ENCODE measurements at regions not wholly inside any gene's neighbourhood (a gene's known extent, or its start where the extent isn't known, plus 50 kb on each side); places are given as distances from the start of the nearest gene placed in this dataset.

- Histone ChIP-seq H3K4me3 (no peak overlapping the region), H3K9me3 (no peaks in the 10 kb centered on the region), H3K27me3 (replicated peaks in 1 of 7) (peaks cover 0 to 6% (median 0%) of the 10 kb centered on the region in 7 donors), H3K36me3 (no peaks in the 10 kb centered on the region), H3K4me1 (no peaks in the 10 kb centered on the region), H3K27ac (no peak overlapping the region)
- 28 to 54% (median 35%) methylated on average over 5 of the region's 5 CpGs for WGBS, 5 donors
- intact Hi-C loops (cut with DNase I; ENCODE audit: low total_unique reads): no loop called here
- TF ChIP-seq CTCF (IDR thresholded peaks at IDR 0.05 in 8 of 11, conservative IDR thresholded peaks at IDR 0.05 in 3 of 11) (no peak), POLR2A (IDR thresholded peaks at IDR 0.05) (no peak), POLR2AphosphoS5 (IDR thresholded peaks at IDR 0.05) (no peak)
- DNase-seq: no peak
Measured at GRCh38 chr2:16494836-16495508, 170.7 kb downstream of the CYRIA start.

GRCh38 chr2:16493788-16494187 lies 171.8 kb downstream of the CYRIA start:
- no peaks in the 10 kb centered on the region for H3K4me1 ChIP-seq
- no peak overlapping the region for H3K27ac ChIP-seq
- no peaks in the 10 kb centered on the region for H3K9me3 ChIP-seq
- DNase-seq: no peak
- intact Hi-C loops (cut with DNase I; ENCODE audit: low total_unique reads): no loop called here
- H3K27me3 ChIP-seq (replicated peaks in 1 of 7): peaks cover 0 to 6% (median 0%) of the 10 kb centered on the region in 7 donors
- WGBS, 5 donors: 50 to 65% (median 59%) methylated on average over 3 of the region's 3 CpGs
- TF ChIP-seq POLR2AphosphoS5 (IDR thresholded peaks at IDR 0.05): no peak
- no peak for TF ChIP-seq POLR2A (IDR thresholded peaks at IDR 0.05)
- no peak for TF ChIP-seq CTCF (IDR thresholded peaks at IDR 0.05 in 8 of 11, conservative IDR thresholded peaks at IDR 0.05 in 3 of 11)
- H3K36me3 ChIP-seq: no peaks in the 10 kb centered on the region
- H3K4me3 ChIP-seq: no peak overlapping the region

- TF ChIP-seq POLR2AphosphoS5 (IDR thresholded peaks at IDR 0.05) (no peak), CTCF (IDR thresholded peaks at IDR 0.05 in 8 of 11, conservative IDR thresholded peaks at IDR 0.05 in 3 of 11) (peak in 3 of 11 experiments; percentile 10 to 25 (median 16))
- intact Hi-C loops (cut with DNase I; ENCODE audit: low total_unique reads): no loop called here
Measured at GRCh38 chr2:16487686-16488085, 177.9 kb downstream of the CYRIA start.

GRCh38 chr2:16485251-16485650 lies 180.4 kb downstream of the CYRIA start:
- WGBS, 5 donors: 59 to 93% (median 78%) methylated on average over 2 of the region's 2 CpGs
- intact Hi-C loops (cut with DNase I; ENCODE audit: low total_unique reads): no loop called here

More at GRCh38 chr2:16487686-16488085, 177.9 kb downstream of the CYRIA start:
- no peak overlapping the region for H3K27ac ChIP-seq
- no peaks in the 10 kb centered on the region for H3K36me3 ChIP-seq
- H3K4me3 ChIP-seq: no peak overlapping the region
- H3K4me1 ChIP-seq: no peaks in the 10 kb centered on the region
- no peaks in the 10 kb centered on the region for H3K9me3 ChIP-seq
- 25 to 42% (median 38%) methylated on average over 4 of the region's 4 CpGs for WGBS, 5 donors
- peaks cover 0 to 11% (median 0%) of the 10 kb centered on the region in 7 donors for H3K27me3 ChIP-seq (replicated peaks in 1 of 7)
- no peak for DNase-seq

More at GRCh38 chr2:16485251-16485650, 180.4 kb downstream of the CYRIA start:
- no peak for DNase-seq
- H3K9me3 ChIP-seq: no peaks in the 10 kb centered on the region
- no peaks in the 10 kb centered on the region for H3K36me3 ChIP-seq
- H3K27me3 ChIP-seq (replicated peaks in 1 of 7): peaks cover 0 to 5% (median 0%) of the 10 kb centered on the region in 7 donors
- no peak overlapping the region for H3K4me3 ChIP-seq
- TF ChIP-seq POLR2AphosphoS5 (IDR thresholded peaks at IDR 0.05) (no peak), CTCF (IDR thresholded peaks at IDR 0.05 in 8 of 11, conservative IDR thresholded peaks at IDR 0.05 in 3 of 11) (no peak), POLR2A (IDR thresholded peaks at IDR 0.05) (no peak)
- H3K27ac ChIP-seq: no peak overlapping the region
- H3K4me1 ChIP-seq: no peaks in the 10 kb centered on the region
